Activated CD8-positive, alpha-beta T cell treated with anti-CD3 and anti-CD28 coated beads for 36 hours (primary cell): ENCODE measurements at regions not wholly inside any gene's neighbourhood (a gene's known extent, or its start where the extent isn't known, plus 50 kb on each side); places are given as distances from the start of the nearest gene placed in this dataset.

Experiments
- ATAC-seq: fragments of 200-7000 bp; cut with Tn5 transposase; one replicate; pipeline ENCODE4 v1.10.0; 2021; ENCODE audit warnings: mild to moderate bottlenecking, moderate library complexity
- CTCF ChIA-PET: fragments of 350-600 bp; sonication (Branson Sonifier 250); formaldehyde crosslinking; loops from one replicate; lab custom pipeline; 2021; ENCODE audit warnings: antibody characterized with exemption; lab: Charles Lee
- POLR2A ChIA-PET: fragments of 350-600 bp; sonication (Branson Sonifier 250); formaldehyde crosslinking; loops from one replicate; lab custom pipeline; 2021; ENCODE audit warnings: antibody characterized with exemption; lab: Charles Lee
- DNase-seq: peaks from one replicate; pipeline ENCODE4 v3.0.0-alpha.2; 2020
- H3K27ac Mint-ChIP-seq: one replicate; pipeline ENCODE4 v1.8.0; 2021; ENCODE audit warnings: mild to moderate bottlenecking, mixed read lengths
- H3K27me3 Mint-ChIP-seq: one replicate; pipeline ENCODE4 v1.8.0; 2021; ENCODE audit warnings: mixed read lengths
- H3K36me3 Mint-ChIP-seq: one replicate; pipeline ENCODE4 v1.8.0; 2021; ENCODE audit warnings: low read depth, mixed read lengths
- H3K4me1 Mint-ChIP-seq: one replicate; pipeline ENCODE4 v1.8.0; 2021; ENCODE audit warnings: low read depth, mixed read lengths
- H3K4me3 Mint-ChIP-seq: one replicate; pipeline ENCODE4 v1.8.0; 2021; ENCODE audit warnings: mild to moderate bottlenecking, moderate library complexity, mixed read lengths
- H3K9me3 Mint-ChIP-seq: one replicate; pipeline ENCODE4 v1.8.0; 2021; ENCODE audit warnings: mixed read lengths
- CTCF ChIP-seq: fragments of 200-600 bp; IDR thresholded peaks from one replicate; pipeline ENCODE4 v1.8.0; 2022; ENCODE audit warnings: antibody characterized with exemption, mild to moderate bottlenecking
- intact Hi-C: fragments of 100-400 bp; cut with micrococcal nuclease; formaldehyde crosslinking; loops from one replicate; pipeline ENCODE4 v1.10.0; 2022

- Mint-ChIP-seq H3K27ac (no peak overlapping the region), H3K36me3 (no peaks in the 10 kb centered on the region), H3K4me1 (no peaks in the 10 kb centered on the region), H3K4me3 (no peak overlapping the region), H3K9me3 (peaks cover 6% of the 10 kb centered on the region), H3K27me3 (no peaks in the 10 kb centered on the region)
- no peak for DNase-seq
- ATAC-seq = no peak
- ChIA-PET POLR2A (no interaction called here), CTCF (no interaction called here)
- intact Hi-C loops = no loop called here
- TF ChIP-seq CTCF = no peak
Observed at GRCh38 chr11:23974051-23974450, 522.8 kb upstream of the LUZP2 start.

- H3K4me3 Mint-ChIP-seq = no peak overlapping the region
- H3K9me3 Mint-ChIP-seq = peaks cover 6% of the 10 kb centered on the region
- H3K36me3 Mint-ChIP-seq = no peaks in the 10 kb centered on the region
- intact Hi-C loops = no loop called here
- ATAC-seq (no peak), DNase-seq (no peak)
- no peaks in the 10 kb centered on the region for H3K27me3 Mint-ChIP-seq
- no peak for TF ChIP-seq CTCF
- CTCF ChIA-PET = no interaction called here
- H3K27ac Mint-ChIP-seq = no peak overlapping the region
- POLR2A ChIA-PET = no interaction called here
- H3K4me1 Mint-ChIP-seq = no peaks in the 10 kb centered on the region
Observed at GRCh38 chr11:23974601-23975000, 522.3 kb upstream of the LUZP2 start.

GRCh38 chr11:23976426-23976825, 520.4 kb upstream of the LUZP2 start:
- Mint-ChIP-seq H3K4me3 (no peak overlapping the region), H3K36me3 (no peaks in the 10 kb centered on the region), H3K4me1 (no peaks in the 10 kb centered on the region), H3K27ac (no peak overlapping the region), H3K9me3 (no peaks in the 10 kb centered on the region), H3K27me3 (no peaks in the 10 kb centered on the region)
- CTCF ChIA-PET = no interaction called here
- DNase-seq = no peak
- TF ChIP-seq CTCF = no peak
- POLR2A ChIA-PET = no interaction called here
- no peak for ATAC-seq
- intact Hi-C loops = no loop called here

- H3K4me3 Mint-ChIP-seq = no peak overlapping the region
- H3K9me3 Mint-ChIP-seq = no peaks in the 10 kb centered on the region
- intact Hi-C loops = no loop called here
- H3K27ac Mint-ChIP-seq = no peak overlapping the region
- ChIA-PET CTCF (no interaction called here), POLR2A (no interaction called here)
- no peaks in the 10 kb centered on the region for H3K36me3 Mint-ChIP-seq
- no peaks in the 10 kb centered on the region for H3K4me1 Mint-ChIP-seq
- DNase-seq = no peak
- ATAC-seq = no peak
- H3K27me3 Mint-ChIP-seq = no peaks in the 10 kb centered on the region
- no peak for TF ChIP-seq CTCF
Observed at GRCh38 chr11:23976841-23977271, 520.0 kb upstream of the LUZP2 start.

GRCh38 chr11:23988381-23989006, 508.4 kb upstream of the LUZP2 start:
- peaks cover 3% of the 10 kb centered on the region for H3K9me3 Mint-ChIP-seq
- H3K27me3 Mint-ChIP-seq = no peaks in the 10 kb centered on the region
- no peaks in the 10 kb centered on the region for H3K36me3 Mint-ChIP-seq
- no peak for TF ChIP-seq CTCF
- POLR2A ChIA-PET = no interaction called here
- CTCF ChIA-PET = no interaction called here
- no peak overlapping the region for H3K4me3 Mint-ChIP-seq
- DNase-seq (no peak), ATAC-seq (no peak)
- intact Hi-C loops = no loop called here
- no peaks in the 10 kb centered on the region for H3K4me1 Mint-ChIP-seq
- H3K27ac Mint-ChIP-seq = no peak overlapping the region
